Osteocyte (in vitro differentiated cells): ENCODE measurements at regions not wholly inside any gene's neighbourhood (a gene's known extent, or its start where the extent isn't known, plus 50 kb on each side); places are given as distances from the start of the nearest gene placed in this dataset.
"Not testable (repeated sequence)": the region's sequence is repeated elsewhere in the genome, so short reads cannot be mapped to it uniquely, and the experiment has no call there.

Experiments used
- DNase-seq: peaks from one replicate; pipeline ENCODE4 v3.0.0; 2021; ENCODE audit warnings: mixed read lengths; ENCODE audit not compliant: unreplicated experiment; ENCODE audit errors: extremely low spot score
- H3K27ac Mint-ChIP-seq: one replicate; pipeline ENCODE4 v1.8.0; 2021; ENCODE audit warnings: mild to moderate bottlenecking, mixed read lengths; ENCODE audit not compliant: unreplicated experiment
- H3K27me3 Mint-ChIP-seq: one replicate; pipeline ENCODE4 v1.8.0; 2021; ENCODE audit warnings: mixed read lengths; ENCODE audit not compliant: unreplicated experiment
- H3K36me3 Mint-ChIP-seq: one replicate; pipeline ENCODE4 v1.8.0; 2021; ENCODE audit warnings: mixed read lengths; ENCODE audit not compliant: unreplicated experiment
- H3K4me1 Mint-ChIP-seq: one replicate; pipeline ENCODE4 v1.8.0; 2021; ENCODE audit warnings: mixed read lengths; ENCODE audit not compliant: unreplicated experiment
- H3K4me3 Mint-ChIP-seq: one replicate; pipeline ENCODE4 v1.8.0; 2021; ENCODE audit warnings: mild to moderate bottlenecking, moderate library complexity, mixed read lengths; ENCODE audit not compliant: unreplicated experiment
- H3K9me3 Mint-ChIP-seq: one replicate; pipeline ENCODE4 v1.8.0; 2021; ENCODE audit warnings: mixed read lengths; ENCODE audit not compliant: unreplicated experiment
- CTCF ChIP-seq: fragments of 200-600 bp; sonication (generic); IDR thresholded peaks from 2 replicates; pipeline ENCODE4 v1.5.0; 2021; ENCODE audit warnings: antibody characterized with exemption, mild to moderate bottlenecking, moderate library complexity

GRCh38 chr1:14285238-14285637 lies 313.2 kb upstream of the KAZN start:
- no peak for DNase-seq
- no peaks in the 10 kb centered on the region for H3K27me3 Mint-ChIP-seq
- no peaks in the 10 kb centered on the region for H3K36me3 Mint-ChIP-seq
- no peak overlapping the region for H3K27ac Mint-ChIP-seq
- no peak for TF ChIP-seq CTCF
- no peak overlapping the region for H3K4me3 Mint-ChIP-seq
- no peaks in the 10 kb centered on the region for H3K4me1 Mint-ChIP-seq
- peaks cover 25% of the 10 kb centered on the region for H3K9me3 Mint-ChIP-seq

GRCh38 chr1:14291182-14291581 lies 307.3 kb upstream of the KAZN start:
- not testable (repeated sequence) for H3K4me1 Mint-ChIP-seq, DNase-seq, H3K27ac Mint-ChIP-seq, H3K27me3 Mint-ChIP-seq, H3K4me3 Mint-ChIP-seq, H3K36me3 Mint-ChIP-seq
- peaks cover 27% of the 10 kb centered on the region for H3K9me3 Mint-ChIP-seq

- no peak for DNase-seq
- Mint-ChIP-seq H3K27me3 (no peaks in the 10 kb centered on the region), H3K4me3 (no peak overlapping the region), H3K36me3 (no peaks in the 10 kb centered on the region), H3K9me3 (peaks cover 19% of the 10 kb centered on the region), H3K4me1 (no peaks in the 10 kb centered on the region), H3K27ac (no peak overlapping the region)
- TF ChIP-seq CTCF = no peak
These were observed 306.0 kb upstream of the KAZN start for GRCh38 chr1:14292520-14292919.

GRCh38 chr1:14294006-14294405 lies 304.5 kb upstream of the KAZN start:
- Mint-ChIP-seq H3K9me3 (peaks cover 10% of the 10 kb centered on the region), H3K27ac (no peak overlapping the region)
- DNase-seq = no peak

GRCh38 chr1:14294860-14295536 lies 303.5 kb upstream of the KAZN start:
- DNase-seq = no peak
- Mint-ChIP-seq H3K4me1 (no peaks in the 10 kb centered on the region), H3K9me3 (peaks cover 9% of the 10 kb centered on the region), H3K36me3 (no peaks in the 10 kb centered on the region), H3K4me3 (no peak overlapping the region), H3K27ac (no peak overlapping the region), H3K27me3 (no peaks in the 10 kb centered on the region)
- TF ChIP-seq CTCF = no peak

More at GRCh38 chr1:14294006-14294405, 304.5 kb upstream of the KAZN start:
- no peak for TF ChIP-seq CTCF
- H3K4me3 Mint-ChIP-seq = no peak overlapping the region
- H3K27me3 Mint-ChIP-seq = no peaks in the 10 kb centered on the region
- H3K36me3 Mint-ChIP-seq = no peaks in the 10 kb centered on the region
- no peaks in the 10 kb centered on the region for H3K4me1 Mint-ChIP-seq

GRCh38 chr1:14296795-14297194 lies 301.7 kb upstream of the KAZN start:
- Mint-ChIP-seq H3K4me3 (no peak overlapping the region), H3K27ac (no peak overlapping the region), H3K27me3 (no peaks in the 10 kb centered on the region), H3K36me3 (no peaks in the 10 kb centered on the region), H3K9me3 (peaks cover 6% of the 10 kb centered on the region), H3K4me1 (no peaks in the 10 kb centered on the region)
- no peak for TF ChIP-seq CTCF
- no peak for DNase-seq
